ENCODE measurements at regions not wholly inside any gene's neighbourhood (a gene's known extent, or its start where the extent isn't known, plus 50 kb on each side); places are given as distances from the start of the nearest gene placed in this dataset.
"Not testable (repeated sequence)": the region's sequence is repeated elsewhere in the genome, so short reads cannot be mapped to it uniquely, and the experiment has no call there.

GRCh38 chr11:116332391-116332790 lies 440.4 kb downstream of the BUD13 start:
- ChIA-PET CTCF (no interaction called here), POLR2A (no interaction called here)

- CTCF ChIA-PET = no interaction called here
- POLR2A ChIA-PET = no interaction called here
Observed at GRCh38 chr11:116331381-116331780, 441.4 kb downstream of the BUD13 start.

- ChIA-PET CTCF (interaction anchor here (0.6 kb wide), 1 partner anchor 263 kb away, joined by 4 read pairs; no protein-coding TSS in a partner anchor), POLR2A (no interaction called here)
Observed at GRCh38 chr11:116330439-116331185, 442.2 kb downstream of the BUD13 start.

- ChIA-PET CTCF (interaction anchor here (0.6 kb wide), 1 partner anchor 262 kb away, joined by 4 read pairs; no protein-coding TSS in a partner anchor), POLR2A (no interaction called here)
Observed at GRCh38 chr11:116329354-116330090, 443.3 kb downstream of the BUD13 start.

GRCh38 chr11:116328851-116329250 lies 443.9 kb downstream of the BUD13 start:
- CTCF ChIA-PET = no interaction called here
- POLR2A ChIA-PET = no interaction called here

- ChIA-PET CTCF (no interaction called here), POLR2A (no interaction called here)
Observed at GRCh38 chr11:116328391-116328790, 444.4 kb downstream of the BUD13 start.

GRCh38 chr11:116326146-116326545 lies 446.6 kb downstream of the BUD13 start:
- CTCF ChIA-PET = no interaction called here
- POLR2A ChIA-PET = no interaction called here

GRCh38 chr11:116325247-116325646 lies 447.5 kb downstream of the BUD13 start:
- CTCF ChIA-PET = no interaction called here

GRCh38 chr11:116324077-116324476 lies 448.7 kb downstream of the BUD13 start:
- CTCF ChIA-PET, POLR2A ChIA-PET: not testable (repeated sequence)

More at GRCh38 chr11:116325247-116325646, 447.5 kb downstream of the BUD13 start:
- POLR2A ChIA-PET = no interaction called here

- ChIA-PET CTCF (no interaction called here), POLR2A (no interaction called here)
Observed at GRCh38 chr11:116317212-116317611, 455.6 kb downstream of the BUD13 start.

- CTCF ChIA-PET = no interaction called here
Observed at GRCh38 chr11:116314006-116314405, 458.8 kb downstream of the BUD13 start.

GRCh38 chr11:116312570-116313391 lies 460.0 kb downstream of the BUD13 start:
- POLR2A ChIA-PET = no interaction called here

More at GRCh38 chr11:116314006-116314405, 458.8 kb downstream of the BUD13 start:
- POLR2A ChIA-PET = no interaction called here

GRCh38 chr11:116311206-116311605 lies 461.6 kb downstream of the BUD13 start:
- ChIA-PET CTCF (no interaction called here), POLR2A (no interaction called here)

More at GRCh38 chr11:116312570-116313391, 460.0 kb downstream of the BUD13 start:
- CTCF ChIA-PET = no interaction called here

- CTCF ChIA-PET = no interaction called here
- POLR2A ChIA-PET = no interaction called here
Observed at GRCh38 chr11:116310698-116311097, 462.1 kb downstream of the BUD13 start.

GRCh38 chr11:116310226-116310625 lies 462.6 kb downstream of the BUD13 start:
- CTCF ChIA-PET = no interaction called here
- POLR2A ChIA-PET = no interaction called here

GRCh38 chr11:116309446-116309845 lies 463.3 kb downstream of the BUD13 start:
- CTCF ChIA-PET = no interaction called here
- POLR2A ChIA-PET = no interaction called here

- POLR2A ChIA-PET = no interaction called here
- CTCF ChIA-PET = no interaction called here
Observed at GRCh38 chr11:116302756-116303155, 470.0 kb downstream of the BUD13 start.

- POLR2A ChIA-PET = no interaction called here
- CTCF ChIA-PET = no interaction called here
Observed at GRCh38 chr11:116301141-116301540, 471.6 kb downstream of the BUD13 start.

- CTCF ChIA-PET = no interaction called here
- POLR2A ChIA-PET = no interaction called here
Observed at GRCh38 chr11:116300232-116300631, 472.6 kb downstream of the BUD13 start.

- POLR2A ChIA-PET = no interaction called here
- CTCF ChIA-PET = no interaction called here
Observed at GRCh38 chr11:116294630-116295029, 478.2 kb downstream of the BUD13 start.

GRCh38 chr11:116287866-116288265 lies 484.9 kb downstream of the BUD13 start:
- ChIA-PET POLR2A (no interaction called here), CTCF (no interaction called here)
